HPDE6-E6E7 (cell line): ENCODE measurements at regions not wholly inside any gene's neighbourhood (a gene's known extent, or its start where the extent isn't known, plus 50 kb on each side); places are given as distances from the start of the nearest gene placed in this dataset.
A peak's percentile ranks its signal among the peaks of the same experiment; 100 is the strongest.

ENCODE experiments used
- DNase-seq: peaks from one replicate; pipeline ENCODE4 v3.0.0; 2011; ENCODE audit warnings: missing footprints; ENCODE audit errors: extremely low spot score

- no peak for DNase-seq
Measured at GRCh38 chr12:42683266-42683665, 93.7 kb upstream of the PRICKLE1 start.

DNA sequence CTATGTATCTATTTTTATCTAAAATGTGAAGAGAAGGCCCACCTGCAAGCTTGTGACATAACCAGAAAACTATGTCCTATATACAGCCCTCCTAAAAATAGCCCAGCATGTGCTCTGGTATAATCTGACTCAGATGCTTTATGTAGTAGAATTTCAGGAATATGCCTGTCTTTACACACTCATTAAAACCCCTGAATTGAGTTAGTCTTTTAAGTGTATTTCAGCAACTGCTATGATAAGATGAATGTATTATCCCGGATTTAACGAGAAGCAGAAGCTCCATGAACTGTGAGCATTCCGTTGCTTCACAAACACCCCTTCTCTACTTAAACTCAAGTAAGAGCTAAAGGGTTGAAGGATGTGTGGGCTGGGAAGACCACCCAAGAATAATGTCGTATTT is 89.9 kb upstream of the PRICKLE1 start:
- DNase-seq = no peak

- no peak for DNase-seq
Measured at GRCh38 chr12:42677461-42677860, 87.9 kb upstream of the PRICKLE1 start.

DNA sequence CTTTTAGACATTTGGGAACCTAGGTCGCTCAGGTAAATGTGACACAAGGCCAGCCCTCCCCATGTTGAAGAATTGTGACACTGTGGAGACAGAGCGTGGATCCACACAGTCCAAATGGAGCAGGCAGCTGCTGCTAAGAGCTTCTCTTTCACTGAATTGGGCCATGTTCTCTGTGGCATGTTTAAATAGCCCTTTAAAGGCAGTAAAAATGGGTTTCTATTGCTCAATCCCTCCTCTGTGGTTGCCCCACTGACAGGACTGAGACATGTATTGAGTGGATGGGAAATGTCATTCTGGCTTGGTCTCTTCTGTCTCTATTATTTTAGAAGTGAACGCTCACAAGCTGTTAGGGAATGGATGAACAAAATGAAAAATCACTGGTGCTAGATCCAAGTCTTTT is 84.0 kb upstream of the PRICKLE1 start:
- DNase-seq = no peak

GRCh38 chr12:42670719-42671118 is 81.2 kb upstream of the PRICKLE1 start:
- DNase-seq = no peak

GRCh38 chr12:42669553-42669952 is 80.0 kb upstream of the PRICKLE1 start:
- DNase-seq = no peak

DNA sequence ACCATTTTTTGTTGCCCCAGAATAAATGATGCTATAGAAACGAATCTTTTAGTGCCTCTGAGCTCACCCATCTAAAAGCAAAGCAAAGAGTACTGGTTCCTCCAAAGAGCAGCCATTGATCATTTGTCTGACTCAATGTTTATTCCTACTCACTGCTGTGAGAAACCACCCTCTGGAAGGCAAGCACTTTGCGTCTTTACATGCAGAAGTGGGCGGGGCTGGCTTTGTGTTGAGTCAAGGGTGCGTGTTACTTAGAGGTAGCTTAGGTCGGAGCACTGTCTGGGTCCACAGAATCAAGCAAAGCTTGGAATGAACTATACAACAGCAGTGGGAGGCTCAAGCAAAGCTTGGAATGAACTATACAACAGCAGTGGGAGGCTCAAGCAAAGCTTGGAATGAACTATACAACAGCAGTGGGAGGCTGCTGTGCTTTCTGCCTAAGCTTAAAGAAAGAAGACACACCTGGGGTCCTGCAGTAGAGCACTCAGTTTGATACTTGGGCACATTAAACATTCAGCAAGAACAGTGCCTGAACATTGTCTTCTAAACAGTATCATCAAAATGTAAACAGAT is 77.2 kb upstream of the PRICKLE1 start:
- DNase-seq = peak; percentile 25

DNA sequence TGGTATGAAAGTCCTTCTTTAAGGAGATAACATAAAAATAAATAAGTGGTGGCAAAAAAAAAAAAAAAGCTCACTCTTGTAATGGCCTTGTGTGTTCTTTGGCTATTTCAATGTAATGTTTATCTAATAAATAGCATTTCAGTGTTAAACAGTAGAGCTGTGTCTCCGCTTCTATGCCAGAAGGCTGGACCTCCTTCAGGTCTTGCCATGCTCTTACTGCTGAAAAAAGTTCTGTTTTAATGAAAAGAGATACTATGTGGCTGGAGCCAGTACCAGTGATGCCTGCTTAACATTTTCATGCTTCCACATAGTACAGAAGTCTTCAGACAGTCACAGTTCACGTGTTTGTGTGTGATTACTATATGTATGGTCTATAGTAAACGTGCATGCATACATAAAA is 74.1 kb upstream of the PRICKLE1 start:
- DNase-seq = no peak

DNA sequence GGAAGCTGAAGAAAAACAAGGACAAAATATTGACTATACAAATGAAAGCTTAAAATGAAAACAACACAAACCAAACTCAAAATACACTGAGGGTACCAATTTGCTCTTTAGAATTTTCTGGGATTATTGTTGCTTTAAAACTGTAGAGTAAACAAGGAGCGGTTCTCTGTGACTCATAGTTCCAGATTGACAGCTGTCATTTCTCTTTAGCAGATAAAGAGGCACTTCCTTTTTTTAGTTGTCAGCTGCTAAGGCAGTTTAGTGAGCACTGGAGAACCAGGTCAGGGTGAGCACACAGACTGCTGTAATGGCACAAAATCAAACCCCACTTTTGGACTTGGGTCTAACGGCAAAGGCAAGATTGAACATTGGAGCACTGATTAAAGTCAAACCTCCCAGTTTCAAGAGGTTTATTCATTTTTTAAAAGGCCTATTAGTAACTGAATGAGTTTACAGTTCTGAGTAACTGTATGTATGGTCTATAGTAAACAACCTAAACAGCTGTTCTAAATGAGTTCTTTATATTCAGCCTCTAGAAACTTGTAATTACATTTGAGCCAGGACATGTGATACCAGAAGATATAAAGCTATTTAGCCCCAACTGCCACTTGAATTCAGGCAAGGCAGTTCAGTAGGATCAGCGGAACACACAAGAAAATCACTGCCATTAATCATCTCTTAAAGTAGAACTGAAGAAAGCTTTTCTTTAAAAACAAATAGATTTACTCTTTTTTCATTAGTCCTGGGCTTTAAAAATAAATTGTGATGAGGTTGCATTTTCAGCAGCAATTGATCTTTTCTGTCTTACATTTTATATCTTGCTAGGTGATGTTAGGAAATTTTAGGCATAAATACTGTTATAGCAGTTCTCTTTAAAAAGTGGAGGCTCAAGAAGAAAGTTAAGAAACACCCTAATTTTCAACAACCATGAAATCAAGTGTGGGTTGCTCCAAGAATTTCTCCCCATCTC is 71.7 kb upstream of the PRICKLE1 start:
- DNase-seq = no peak

- DNase-seq = no peak
Measured at GRCh38 chr12:42660117-42660516, 70.6 kb upstream of the PRICKLE1 start.

- DNase-seq = peak; percentile 17
Measured at GRCh38 chr12:42652048-42652447, 62.5 kb upstream of the PRICKLE1 start.

GRCh38 chr12:42648061-42648460 is 58.5 kb upstream of the PRICKLE1 start:
- no peak for DNase-seq

- no peak for DNase-seq
Measured at GRCh38 chr12:42643881-42644579, 54.5 kb upstream of the PRICKLE1 start.

GRCh38 chr12:42641221-42641885 is 51.8 kb upstream of the PRICKLE1 start:
- no peak for DNase-seq

GRCh38 chr12:42640391-42640790 is 50.8 kb upstream of the PRICKLE1 start:
- DNase-seq = no peak

DNA sequence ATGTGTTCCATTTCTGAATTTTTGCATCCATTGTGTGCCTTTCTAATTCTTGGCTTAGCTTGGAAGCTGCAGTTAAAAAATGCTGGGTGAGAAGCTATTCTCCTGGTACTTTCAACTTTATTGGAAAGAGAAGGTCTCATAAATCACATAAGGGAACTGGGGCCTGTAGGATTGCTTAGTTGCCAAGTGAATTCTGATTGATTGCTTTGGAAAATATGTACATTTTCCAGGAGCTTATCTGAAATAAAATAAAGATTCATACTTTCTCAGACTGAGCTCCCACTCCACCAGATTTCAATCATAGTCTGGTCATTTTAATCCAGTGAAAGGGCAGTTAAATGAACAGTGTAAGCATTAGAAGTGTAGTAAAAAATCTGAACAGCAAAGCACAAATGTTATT is 50.0 kb upstream of the PRICKLE1 start:
- DNase-seq = no peak
